Spinal cord (tissue), 9 donors: ENCODE measurements at regions not wholly inside any gene's neighbourhood (a gene's known extent, or its start where the extent isn't known, plus 50 kb on each side); places are given as distances from the start of the nearest gene placed in this dataset.

Source experiments
- DNase-seq, 6 donors: peaks; one replicate each; pipeline versions ENCODE4 v3.0.0 to v3.0.0-alpha.2; 2013 to 2015; ENCODE audit warnings: low spot score in 6 of 6, low read depth in 4 of 6
- H3K27ac ChIP-seq: one replicate; pipeline ENCODE4 v1.5.1; 2013; ENCODE audit warnings: low read depth, low read length, control low read depth
- H3K27me3 ChIP-seq: one replicate; pipeline ENCODE4 v1.6.1; 2013; ENCODE audit warnings: low read length; ENCODE audit not compliant: control insufficient read depth, insufficient read depth
- H3K36me3 ChIP-seq: one replicate; pipeline ENCODE4 v1.6.1; 2013; ENCODE audit warnings: low read length; ENCODE audit not compliant: control insufficient read depth, insufficient read depth
- H3K4me1 ChIP-seq: one replicate; pipeline ENCODE4 v1.6.1; 2013; ENCODE audit warnings: low read length; ENCODE audit not compliant: control insufficient read depth, insufficient read depth
- H3K4me3 ChIP-seq: one replicate; pipeline ENCODE4 v1.5.1; 2013; ENCODE audit warnings: low read depth, low read length, control low read depth
- H3K9me3 ChIP-seq: one replicate; pipeline ENCODE4 v1.6.1; 2013; ENCODE audit warnings: low read length; ENCODE audit not compliant: control insufficient read depth, insufficient read depth
- WGBS: methylation state at CpG from one replicate; pipeline ENCODE4 v1.1.5; 2013; ENCODE audit warnings: missing lambda C conversion rate; ENCODE audit not compliant: insufficient coverage; 5-methylcytosine and 5-hydroxymethylcytosine counted together
- donor health status: healthy.

- 93% methylated on average over 5 of the region's 5 CpGs for WGBS
- Histone ChIP-seq H3K27me3 (no peaks in the 10 kb centered on the region), H3K4me1 (peaks cover 5% of the 10 kb centered on the region), H3K36me3 (no peaks in the 10 kb centered on the region), H3K9me3 (no peaks in the 10 kb centered on the region), H3K27ac (no peak overlapping the region), H3K4me3 (no peak overlapping the region)
- DNase-seq: no peak
These were observed 115.6 kb upstream of the SIRPA start for GRCh38 chr20:1779567-1779966.

GRCh38 chr20:1778338-1778737 is 116.9 kb upstream of the SIRPA start:
- 87% methylated on average over 11 of the region's 12 CpGs for WGBS
- H3K4me1 ChIP-seq: peaks cover 5% of the 10 kb centered on the region
- H3K4me3 ChIP-seq: no peak overlapping the region
- H3K9me3 ChIP-seq: no peaks in the 10 kb centered on the region
- H3K36me3 ChIP-seq: no peaks in the 10 kb centered on the region
- H3K27me3 ChIP-seq: no peaks in the 10 kb centered on the region
- no peak overlapping the region for H3K27ac ChIP-seq
- DNase-seq: no peak

DNA sequence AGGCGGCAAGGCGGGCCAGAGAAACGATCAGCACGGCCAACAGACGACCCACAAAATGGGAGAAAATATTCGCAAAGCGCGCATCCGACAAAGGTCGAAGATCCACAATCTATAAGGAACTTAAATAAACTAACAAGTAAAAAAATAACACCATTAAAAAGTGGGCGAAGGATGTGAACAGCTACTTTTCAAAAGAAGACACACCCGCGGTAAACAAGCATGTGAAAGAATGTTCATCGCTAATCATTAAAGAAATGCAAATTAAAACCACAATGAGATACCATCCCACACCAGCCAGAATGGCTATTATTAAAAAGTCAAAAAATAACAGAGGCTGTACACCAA is 117.8 kb upstream of the SIRPA start:
- Histone ChIP-seq H3K4me3 (peak overlapping the region; percentile 64), H3K9me3 (no peaks in the 10 kb centered on the region), H3K36me3 (no peaks in the 10 kb centered on the region), H3K27ac (no peak overlapping the region), H3K27me3 (no peaks in the 10 kb centered on the region), H3K4me1 (peaks cover 5% of the 10 kb centered on the region)
- DNase-seq: no peak
- 0% methylated on average over 5 of the region's 14 CpGs for WGBS

DNA sequence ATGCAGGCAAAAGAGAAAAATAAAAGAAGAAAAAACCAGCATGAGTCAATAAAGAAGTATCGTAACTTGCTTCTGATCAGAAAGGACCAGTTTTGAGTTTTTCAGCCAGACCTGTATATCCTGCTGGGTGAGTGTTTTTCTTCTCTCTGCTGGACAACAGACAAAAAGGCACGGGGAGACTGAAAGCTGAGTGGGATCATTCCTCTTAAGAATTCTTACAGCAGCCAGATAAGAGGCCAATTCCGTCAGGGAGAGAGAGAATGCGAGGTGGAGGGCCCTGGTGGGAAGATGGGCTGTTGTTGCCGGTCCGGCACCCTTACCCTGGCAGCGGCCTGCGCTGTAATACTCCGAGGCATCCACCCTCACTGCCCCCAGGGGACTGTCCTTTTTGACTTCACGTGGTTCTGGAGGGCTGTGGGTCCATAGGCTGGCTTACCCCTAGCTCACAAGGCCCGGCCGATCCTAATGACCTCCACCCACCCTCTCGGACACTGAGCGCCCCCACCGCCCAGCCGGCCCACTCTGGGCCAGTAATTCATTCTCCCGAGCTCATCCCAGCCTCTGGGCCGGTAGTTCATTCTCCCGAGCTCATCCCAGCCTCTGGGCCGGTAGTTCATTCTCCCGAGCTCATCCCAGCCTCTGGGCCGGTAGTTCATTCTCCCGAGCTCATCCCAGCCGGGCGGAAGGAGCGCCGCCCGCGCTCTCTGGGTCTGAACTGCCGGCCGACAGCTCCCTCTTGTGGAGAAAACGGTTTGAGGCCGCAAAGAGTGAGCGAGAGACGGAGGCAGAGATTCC is 118.3 kb upstream of the SIRPA start:
- peak; percentile 84 to 98 (median 94) for DNase-seq
- 0% methylated on average over 32 of the region's 35 CpGs for WGBS
- Histone ChIP-seq H3K27me3 (no peaks in the 10 kb centered on the region), H3K27ac (peak overlapping the region; percentile 10), H3K36me3 (no peaks in the 10 kb centered on the region), H3K9me3 (no peaks in the 10 kb centered on the region), H3K4me3 (peak overlapping the region; percentile 64), H3K4me1 (peaks cover 5% of the 10 kb centered on the region)

GRCh38 chr20:1775117-1775516 is 117.5 kb upstream of the SIRPG start:
- Histone ChIP-seq H3K36me3 (no peaks in the 10 kb centered on the region), H3K4me3 (no peak overlapping the region), H3K27ac (no peak overlapping the region), H3K9me3 (no peaks in the 10 kb centered on the region), H3K4me1 (peaks cover 5% of the 10 kb centered on the region), H3K27me3 (no peaks in the 10 kb centered on the region)
- DNase-seq: no peak
- WGBS: no CpG with 5 or more reads among the region's 2 CpGs

- H3K27me3 ChIP-seq: no peaks in the 10 kb centered on the region
- H3K27ac ChIP-seq: no peak overlapping the region
- no peak for DNase-seq
- no peaks in the 10 kb centered on the region for H3K9me3 ChIP-seq
- peaks cover 5% of the 10 kb centered on the region for H3K4me1 ChIP-seq
- no peak overlapping the region for H3K4me3 ChIP-seq
- WGBS: 100% methylated on average over 1 of the region's 6 CpGs
- no peaks in the 10 kb centered on the region for H3K36me3 ChIP-seq
These were observed 116.9 kb upstream of the SIRPG start for GRCh38 chr20:1774479-1774878.

DNA sequence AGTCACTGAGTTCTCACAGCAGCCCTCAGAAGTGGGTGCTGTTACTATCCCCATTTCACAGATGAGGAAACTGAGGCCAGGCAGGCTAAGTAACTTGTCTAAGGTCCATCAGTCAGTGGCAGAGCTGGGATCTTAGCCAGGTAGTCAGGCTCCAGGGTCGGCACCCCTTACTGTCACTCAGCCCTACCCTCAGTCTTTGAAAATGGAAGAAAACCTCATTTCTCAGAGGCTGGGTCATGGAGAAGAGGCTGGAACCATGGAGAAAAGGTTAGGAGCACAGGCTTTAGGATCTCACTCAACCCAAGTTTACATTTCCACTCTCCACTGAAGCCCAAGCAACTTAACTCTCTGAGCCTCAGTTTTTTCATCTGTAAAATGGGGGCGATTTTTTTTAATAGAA is 116.2 kb upstream of the SIRPG start:
- Histone ChIP-seq H3K27ac (no peak overlapping the region), H3K4me3 (no peak overlapping the region), H3K36me3 (no peaks in the 10 kb centered on the region), H3K4me1 (peaks cover 5% of the 10 kb centered on the region), H3K27me3 (no peaks in the 10 kb centered on the region), H3K9me3 (no peaks in the 10 kb centered on the region)
- no peak for DNase-seq
- WGBS: no CpG with 5 or more reads among the region's 2 CpGs

GRCh38 chr20:1769491-1769890 is 111.9 kb upstream of the SIRPG start:
- Histone ChIP-seq H3K4me1 (no peaks in the 10 kb centered on the region), H3K4me3 (no peak overlapping the region), H3K36me3 (no peaks in the 10 kb centered on the region), H3K27ac (no peak overlapping the region), H3K9me3 (no peaks in the 10 kb centered on the region), H3K27me3 (no peaks in the 10 kb centered on the region)
- WGBS: 97% methylated on average over 3 of the region's 3 CpGs
- DNase-seq: no peak

- no peak overlapping the region for H3K4me3 ChIP-seq
- H3K27ac ChIP-seq: no peak overlapping the region
- DNase-seq: no peak
- no peaks in the 10 kb centered on the region for H3K27me3 ChIP-seq
- no peaks in the 10 kb centered on the region for H3K36me3 ChIP-seq
- no peaks in the 10 kb centered on the region for H3K9me3 ChIP-seq
- no peaks in the 10 kb centered on the region for H3K4me1 ChIP-seq
- 100% methylated on average over 1 of the region's 1 CpG for WGBS
These were observed 109.2 kb upstream of the SIRPG start for GRCh38 chr20:1766731-1767130.
